ENCODE measurements at regions not wholly inside any gene's neighbourhood (a gene's known extent, or its start where the extent isn't known, plus 50 kb on each side); places are given as distances from the start of the nearest gene placed in this dataset.

- Histone ChIP-seq H3K27me3 (no peaks in the 10 kb centered on the region), H3K4me3 (no peak overlapping the region), H3K9me3 (peaks cover 0 to 11% (median 0%) of the 10 kb centered on the region in 3 donors), H3K27ac (no peak overlapping the region), H3K36me3 (replicated peaks in 1 of 2; ENCODE audit: insufficient read depth in 1 of 2, low read depth in 2 of 2) (no peaks in the 10 kb centered on the region), H3K4me1 (no peaks in the 10 kb centered on the region)
- intact Hi-C loops (cut with DNase I), result no loop called here
- WGBS, 2 donors, result 76 to 87% methylated on average over 3 of the region's 3 CpGs
- TF ChIP-seq POLR2A (IDR thresholded peaks at IDR 0.05), result no peak
- TF ChIP-seq, protein P1, sequence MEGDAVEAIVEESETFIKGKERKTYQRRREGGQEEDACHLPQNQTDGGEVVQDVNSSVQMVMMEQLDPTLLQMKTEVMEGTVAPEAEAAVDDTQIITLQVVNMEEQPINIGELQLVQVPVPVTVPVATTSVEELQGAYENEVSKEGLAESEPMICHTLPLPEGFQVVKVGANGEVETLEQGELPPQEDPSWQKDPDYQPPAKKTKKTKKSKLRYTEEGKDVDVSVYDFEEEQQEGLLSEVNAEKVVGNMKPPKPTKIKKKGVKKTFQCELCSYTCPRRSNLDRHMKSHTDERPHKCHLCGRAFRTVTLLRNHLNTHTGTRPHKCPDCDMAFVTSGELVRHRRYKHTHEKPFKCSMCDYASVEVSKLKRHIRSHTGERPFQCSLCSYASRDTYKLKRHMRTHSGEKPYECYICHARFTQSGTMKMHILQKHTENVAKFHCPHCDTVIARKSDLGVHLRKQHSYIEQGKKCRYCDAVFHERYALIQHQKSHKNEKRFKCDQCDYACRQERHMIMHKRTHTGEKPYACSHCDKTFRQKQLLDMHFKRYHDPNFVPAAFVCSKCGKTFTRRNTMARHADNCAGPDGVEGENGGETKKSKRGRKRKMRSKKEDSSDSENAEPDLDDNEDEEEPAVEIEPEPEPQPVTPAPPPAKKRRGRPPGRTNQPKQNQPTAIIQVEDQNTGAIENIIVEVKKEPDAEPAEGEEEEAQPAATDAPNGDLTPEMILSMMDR (IDR thresholded peaks at IDR 0.05), result no peak
- no peak for ATAC-seq
- no peak for DNase-seq
Measured at GRCh38 chr9:88043647-88044046, 69.3 kb upstream of the CDK20 start.

- no peaks in the 10 kb centered on the region for H3K27me3 ChIP-seq
- no peak for DNase-seq
- H3K9me3 ChIP-seq, result peaks cover 0 to 11% (median 0%) of the 10 kb centered on the region in 3 donors
- no peak overlapping the region for H3K27ac ChIP-seq
- no peaks in the 10 kb centered on the region for H3K36me3 ChIP-seq (replicated peaks in 1 of 2; ENCODE audit: insufficient read depth in 1 of 2, low read depth in 2 of 2)
- H3K4me3 ChIP-seq, result no peak overlapping the region
- H3K4me1 ChIP-seq, result no peaks in the 10 kb centered on the region
- TF ChIP-seq, protein P1 (IDR thresholded peaks at IDR 0.05), result peak in 4 of 7 experiments; percentile 13 to 44 (median 38)
- no peak for TF ChIP-seq POLR2A (IDR thresholded peaks at IDR 0.05)
- intact Hi-C loops (cut with DNase I), result no loop called here
- ATAC-seq, result no peak
- WGBS, 2 donors, result 82 to 100% methylated on average over 1 of the region's 1 CpG
Measured at GRCh38 chr9:88041447-88041846, 67.1 kb upstream of the CDK20 start.

DNA sequence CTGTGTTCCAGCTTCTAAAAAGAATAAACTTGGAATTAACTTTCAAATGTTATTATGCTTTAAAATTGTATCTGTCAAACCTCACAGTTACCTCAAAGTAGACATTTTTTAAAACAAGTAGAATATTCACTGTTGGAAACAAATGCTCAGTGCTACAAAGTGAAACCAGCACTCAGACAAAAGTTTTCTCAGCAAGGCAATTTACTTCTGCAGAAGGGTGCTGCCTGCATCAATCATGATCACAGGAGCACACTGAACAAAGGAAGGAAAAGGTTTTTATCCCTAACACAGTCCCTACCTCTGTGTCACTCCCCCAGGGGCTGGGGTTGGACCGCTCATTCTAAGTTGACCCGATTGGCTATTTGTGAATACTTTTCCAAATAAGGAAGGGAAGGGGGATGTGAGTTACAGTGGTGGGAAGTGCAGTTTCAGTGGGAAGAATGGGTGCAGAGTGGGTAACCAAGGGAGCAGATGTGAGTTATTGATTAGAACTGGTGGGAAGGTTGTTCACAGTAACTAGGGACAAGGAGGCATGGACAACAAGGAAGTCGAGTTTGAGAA lies 63.0 kb upstream of the CDK20 start:
- no peak for DNase-seq
- Histone ChIP-seq H3K36me3 (replicated peaks in 1 of 2; ENCODE audit: insufficient read depth in 1 of 2, low read depth in 2 of 2) (no peaks in the 10 kb centered on the region), H3K27me3 (no peaks in the 10 kb centered on the region), H3K27ac (no peak overlapping the region), H3K9me3 (no peaks in the 10 kb centered on the region), H3K4me3 (no peak overlapping the region), H3K4me1 (no peaks in the 10 kb centered on the region)
- TF ChIP-seq, protein P1 (IDR thresholded peaks at IDR 0.05), result no peak
- no peak for TF ChIP-seq POLR2A (IDR thresholded peaks at IDR 0.05)
- intact Hi-C loops (cut with DNase I), result no loop called here
- ATAC-seq, result no peak
- 88 to 89% methylated on average over 3 of the region's 3 CpGs for WGBS, 2 donors

GRCh38 chr9:88034964-88035363 lies 60.6 kb upstream of the CDK20 start:
- intact Hi-C loops (cut with DNase I), result no loop called here
- no peak for ATAC-seq
- 51 to 55% methylated on average over 4 of the region's 4 CpGs for WGBS, 2 donors
- Histone ChIP-seq H3K4me3 (no peak overlapping the region), H3K4me1 (no peaks in the 10 kb centered on the region), H3K9me3 (no peaks in the 10 kb centered on the region), H3K36me3 (replicated peaks in 1 of 2; ENCODE audit: insufficient read depth in 1 of 2, low read depth in 2 of 2) (no peaks in the 10 kb centered on the region), H3K27me3 (no peaks in the 10 kb centered on the region), H3K27ac (no peak overlapping the region)
- TF ChIP-seq, protein P1 (IDR thresholded peaks at IDR 0.05), result peak in 1 of 7 experiments; percentile 4
- TF ChIP-seq POLR2A (IDR thresholded peaks at IDR 0.05), result no peak
- DNase-seq, result peak in 3 of 4 donors; percentile 21 to 74 (median 34)

GRCh38 chr9:88033359-88033702 lies 59.0 kb upstream of the CDK20 start:
- intact Hi-C loops (cut with DNase I), result no loop called here
- ATAC-seq (no peak), DNase-seq (no peak)
- H3K27ac ChIP-seq, result no peak overlapping the region
- H3K4me3 ChIP-seq, result no peak overlapping the region
- no peaks in the 10 kb centered on the region for H3K4me1 ChIP-seq
- no peaks in the 10 kb centered on the region for H3K9me3 ChIP-seq
- WGBS, 2 donors, result 41 to 44% methylated on average over 3 of the region's 3 CpGs
- TF ChIP-seq, protein P1 (IDR thresholded peaks at IDR 0.05), result no peak
- no peak for TF ChIP-seq POLR2A (IDR thresholded peaks at IDR 0.05)
- no peaks in the 10 kb centered on the region for H3K36me3 ChIP-seq (replicated peaks in 1 of 2; ENCODE audit: insufficient read depth in 1 of 2, low read depth in 2 of 2)
- no peaks in the 10 kb centered on the region for H3K27me3 ChIP-seq
